H7 (cell line): ENCODE measurements at regions not wholly inside any gene's neighbourhood (a gene's known extent, or its start where the extent isn't known, plus 50 kb on each side); places are given as distances from the start of the nearest gene placed in this dataset.

Source experiments
- DNase-seq: peaks from one replicate; pipeline ENCODE4 v3.0.0; 2012
- H3K27me3 ChIP-seq: 2 replicates; pipeline ENCODE4 v1.6.0; 2011; ENCODE audit warnings: mild to moderate bottlenecking, low read length; ENCODE audit not compliant: control insufficient read depth, insufficient read depth
- H3K36me3 ChIP-seq: replicated peaks from 2 replicates; pipeline ENCODE4 v1.5.1; 2011; ENCODE audit warnings: low read length; ENCODE audit not compliant: control insufficient read depth, insufficient read depth
- H3K4me3 ChIP-seq: 2 replicates; pipeline ENCODE4 v1.5.1; 2011; ENCODE audit warnings: low read depth, mild to moderate bottlenecking, control low read depth, low read length, moderate library complexity; ENCODE audit not compliant: insufficient read depth

DNA sequence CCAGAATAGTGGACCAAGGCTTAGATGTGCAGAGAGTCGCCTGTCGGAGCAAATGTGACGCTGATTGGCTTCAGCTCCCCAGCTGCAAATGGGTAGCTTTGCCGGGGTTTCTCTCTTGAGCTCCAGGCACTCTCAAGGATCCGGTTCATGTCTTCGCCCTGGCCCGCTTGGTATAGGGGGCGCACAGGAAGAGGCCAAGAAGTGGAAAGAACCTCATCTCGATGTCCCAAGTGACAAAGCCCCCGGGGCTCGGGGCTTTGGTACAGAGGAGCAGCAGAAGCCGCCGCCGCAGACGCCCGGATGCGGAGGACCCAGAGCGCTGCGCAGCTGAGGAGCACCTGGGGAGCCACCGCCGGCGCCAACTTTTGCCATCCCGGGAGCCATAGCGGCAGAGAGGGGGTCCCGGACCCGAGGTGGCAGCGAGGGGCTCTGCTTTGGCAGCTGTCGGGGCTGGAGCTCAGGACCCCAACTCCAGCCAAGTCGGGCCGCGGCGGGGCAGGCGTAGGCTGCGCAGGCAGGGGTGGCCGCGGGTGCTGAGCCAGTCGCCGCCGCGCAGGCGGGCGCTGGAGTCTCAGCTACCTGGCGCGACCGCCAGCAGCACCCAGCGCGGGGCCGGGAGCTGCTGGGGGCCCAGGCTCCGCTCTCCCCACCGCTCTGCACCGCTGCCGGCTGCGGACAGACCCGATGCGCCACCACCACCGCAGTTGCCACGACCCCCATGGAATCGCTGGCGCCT, 466.6 kb downstream of the XPNPEP1 start:
- Histone ChIP-seq H3K4me3 (peak overlapping the region; percentile 58), H3K27me3 (peaks cover 39% of the 10 kb centered on the region), H3K36me3 (no peaks in the 10 kb centered on the region)
- DNase-seq = peak; percentile 72

GRCh38 chr10:109454691-109455090, 468.6 kb downstream of the XPNPEP1 start:
- Histone ChIP-seq H3K4me3 (no peak overlapping the region), H3K36me3 (no peaks in the 10 kb centered on the region), H3K27me3 (peaks cover 39% of the 10 kb centered on the region)
- DNase-seq = no peak

DNA sequence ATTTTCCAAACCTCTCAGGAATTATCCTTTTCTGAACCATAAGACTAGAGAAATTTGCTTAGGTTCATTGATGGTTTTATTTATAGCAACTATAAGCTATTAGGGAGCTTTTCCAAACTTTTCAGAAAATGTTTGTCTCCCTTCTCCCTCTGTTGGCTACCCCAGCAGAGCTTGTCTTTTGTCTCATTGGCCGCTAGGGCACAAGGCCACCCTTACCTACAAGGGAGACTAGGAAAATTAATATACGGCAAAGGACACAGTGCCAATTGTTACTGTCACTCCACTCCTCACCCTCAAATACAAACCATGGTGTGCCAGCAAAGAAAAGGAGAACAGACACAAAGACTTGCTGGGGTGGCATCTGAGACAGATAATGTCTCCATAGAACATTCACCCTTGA, 471.4 kb downstream of the XPNPEP1 start:
- Histone ChIP-seq H3K27me3 (peaks cover 22% of the 10 kb centered on the region), H3K36me3 (no peaks in the 10 kb centered on the region), H3K4me3 (no peak overlapping the region)
- no peak for DNase-seq

DNA sequence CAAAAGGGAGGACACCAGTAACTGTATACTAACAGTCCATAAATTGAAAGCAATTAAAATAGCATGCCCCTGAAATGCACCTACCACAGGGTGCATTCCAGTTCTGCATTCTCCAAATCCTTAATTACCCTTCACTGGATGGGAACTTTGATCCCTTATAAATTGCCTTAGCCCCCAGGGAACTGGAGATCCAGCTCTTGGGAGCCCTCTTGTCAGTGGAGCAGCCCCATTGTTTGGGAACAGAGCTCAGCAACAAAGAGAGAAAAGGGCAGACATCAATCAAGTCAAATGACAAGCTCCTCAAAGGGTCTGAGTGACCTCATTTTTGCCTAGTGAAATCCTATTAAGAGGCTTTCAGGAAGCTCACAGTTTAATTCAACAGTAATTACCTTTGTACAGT, 472.6 kb downstream of the XPNPEP1 start:
- Histone ChIP-seq H3K4me3 (no peak overlapping the region), H3K27me3 (peaks cover 11% of the 10 kb centered on the region), H3K36me3 (no peaks in the 10 kb centered on the region)
- no peak for DNase-seq

GRCh38 chr10:109433434-109433833, 489.9 kb downstream of the XPNPEP1 start:
- Histone ChIP-seq H3K4me3 (no peak overlapping the region), H3K27me3 (no peaks in the 10 kb centered on the region), H3K36me3 (no peaks in the 10 kb centered on the region)
- no peak for DNase-seq

DNA sequence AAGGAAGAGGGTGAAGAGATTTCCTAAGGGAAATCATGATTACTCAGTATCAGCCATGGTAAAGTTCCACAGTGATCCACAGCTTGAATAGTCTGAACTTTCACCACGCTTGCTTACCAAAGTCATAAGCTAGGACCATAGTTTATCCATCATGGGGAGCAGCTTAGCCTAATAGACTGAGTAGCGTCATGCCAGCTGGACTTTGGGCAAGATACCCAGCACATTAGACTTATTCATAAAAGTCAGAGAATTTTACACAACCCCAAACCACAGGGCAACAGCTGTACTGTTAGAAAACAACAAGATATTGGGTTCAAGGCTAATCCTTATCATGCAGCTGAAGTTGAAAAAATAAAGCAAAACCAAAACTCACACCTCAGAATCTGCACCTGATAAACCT, 491.0 kb downstream of the XPNPEP1 start:
- DNase-seq = no peak
- no peaks in the 10 kb centered on the region for H3K27me3 ChIP-seq

GRCh38 chr10:109430799-109431198, 492.5 kb downstream of the XPNPEP1 start:
- no peak for DNase-seq

More for the DNA sequence above, 491.0 kb downstream of the XPNPEP1 start:
- no peaks in the 10 kb centered on the region for H3K36me3 ChIP-seq
- no peak overlapping the region for H3K4me3 ChIP-seq

GRCh38 chr10:109430043-109430760, 493.1 kb downstream of the XPNPEP1 start:
- Histone ChIP-seq H3K27me3 (no peaks in the 10 kb centered on the region), H3K36me3 (no peaks in the 10 kb centered on the region), H3K4me3 (no peak overlapping the region)
- no peak for DNase-seq

More at GRCh38 chr10:109430799-109431198, 492.5 kb downstream of the XPNPEP1 start:
- H3K27me3 ChIP-seq = no peaks in the 10 kb centered on the region
- no peaks in the 10 kb centered on the region for H3K36me3 ChIP-seq
- no peak overlapping the region for H3K4me3 ChIP-seq

DNA sequence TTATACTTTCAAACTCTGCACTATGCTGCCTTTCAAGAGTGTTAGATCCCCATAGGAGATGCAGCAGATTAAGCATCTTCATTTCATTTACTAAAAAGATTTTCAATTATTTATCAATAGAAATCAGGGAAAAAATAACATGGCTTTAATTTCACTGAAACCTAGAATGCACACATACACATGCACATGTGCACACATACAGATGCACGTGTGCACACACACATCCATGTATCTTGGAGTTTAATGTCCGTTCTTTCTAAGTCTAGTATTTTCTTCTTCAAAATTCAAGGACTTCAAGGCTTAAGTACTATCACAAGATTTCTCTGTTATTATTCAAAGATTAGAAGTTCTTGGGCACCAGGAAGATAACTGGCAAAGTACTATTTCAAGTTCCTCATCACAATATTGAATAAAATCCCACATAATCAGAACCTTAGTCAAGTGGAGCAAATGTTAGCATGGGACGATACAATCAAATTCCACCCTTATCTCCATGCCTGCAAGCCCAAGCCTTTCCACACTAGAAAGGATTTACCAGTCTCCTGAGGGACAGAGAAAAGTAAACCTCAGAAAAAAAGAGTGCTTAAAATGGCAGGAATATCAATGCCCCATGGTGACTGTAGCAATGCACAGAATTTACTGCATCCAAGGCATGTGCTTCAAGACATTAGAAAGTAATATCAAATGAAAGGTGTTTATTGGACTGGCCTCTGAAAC, 494.4 kb downstream of the XPNPEP1 start:
- no peak for DNase-seq
- no peaks in the 10 kb centered on the region for H3K36me3 ChIP-seq
- no peak overlapping the region for H3K4me3 ChIP-seq
- no peaks in the 10 kb centered on the region for H3K27me3 ChIP-seq

- Histone ChIP-seq H3K4me3 (no peak overlapping the region), H3K27me3 (no peaks in the 10 kb centered on the region), H3K36me3 (no peaks in the 10 kb centered on the region)
- DNase-seq = no peak
Observed at GRCh38 chr10:109427411-109427810, 495.9 kb downstream of the XPNPEP1 start.

DNA sequence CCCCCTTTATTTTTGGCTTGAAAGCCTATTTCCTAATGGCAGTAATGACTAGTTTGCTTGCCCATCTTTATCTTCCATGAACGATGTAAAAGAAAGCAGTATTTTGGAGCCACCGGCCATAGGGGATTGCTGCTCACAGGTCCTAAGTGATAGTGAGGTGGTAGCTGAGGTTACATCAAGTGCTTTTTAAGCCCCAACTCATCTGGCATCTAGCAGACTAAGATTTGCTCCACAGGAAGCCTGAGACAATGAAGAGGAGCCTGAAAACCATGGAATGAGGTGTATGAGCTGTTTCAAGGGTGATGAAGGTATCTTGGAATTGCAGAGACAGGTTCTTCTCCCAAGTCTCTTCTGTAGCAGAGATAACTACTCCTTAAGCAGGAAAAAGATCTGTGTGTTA, 496.3 kb downstream of the XPNPEP1 start:
- DNase-seq = no peak
- no peaks in the 10 kb centered on the region for H3K36me3 ChIP-seq
- no peaks in the 10 kb centered on the region for H3K27me3 ChIP-seq
- H3K4me3 ChIP-seq = no peak overlapping the region

GRCh38 chr10:109418795-109419194, 504.5 kb downstream of the XPNPEP1 start:
- Histone ChIP-seq H3K27me3 (no peaks in the 10 kb centered on the region), H3K36me3 (no peaks in the 10 kb centered on the region), H3K4me3 (no peak overlapping the region)
- no peak for DNase-seq

- Histone ChIP-seq H3K4me3 (no peak overlapping the region), H3K27me3 (no peaks in the 10 kb centered on the region), H3K36me3 (no peaks in the 10 kb centered on the region)
- DNase-seq = no peak
Observed at GRCh38 chr10:109417803-109418202, 505.5 kb downstream of the XPNPEP1 start.

DNA sequence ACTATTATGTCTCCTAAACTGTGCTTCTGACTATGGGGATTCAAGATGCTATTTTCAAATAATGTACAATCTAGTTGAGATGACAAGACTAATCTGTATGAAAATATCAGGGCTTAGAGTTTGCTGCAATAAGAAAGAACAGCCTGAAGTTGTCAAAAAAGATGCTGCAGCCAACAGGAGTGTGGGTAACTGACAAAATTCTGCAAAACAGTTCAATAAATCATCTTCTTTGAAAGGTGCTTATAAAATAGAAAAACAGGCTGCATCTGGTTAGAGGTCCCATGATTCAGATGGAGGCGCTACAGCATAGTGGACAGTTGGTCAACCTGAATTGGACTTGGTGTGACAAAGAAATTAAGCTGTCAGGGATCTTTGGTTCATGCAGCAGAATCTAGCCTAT, 511.0 kb downstream of the XPNPEP1 start:
- Histone ChIP-seq H3K4me3 (no peak overlapping the region), H3K36me3 (no peaks in the 10 kb centered on the region), H3K27me3 (no peaks in the 10 kb centered on the region)
- DNase-seq = no peak

- DNase-seq = no peak
- Histone ChIP-seq H3K27me3 (no peaks in the 10 kb centered on the region), H3K36me3 (no peaks in the 10 kb centered on the region), H3K4me3 (no peak overlapping the region)
Observed at GRCh38 chr10:109411917-109412316, 511.4 kb downstream of the XPNPEP1 start.
